Activated T-cell treated with anti-CD3 and anti-CD28 coated beads, Interleukin-2, amount 50 U/mL, for 72 hours (primary cell): ENCODE measurements at regions not wholly inside any gene's neighbourhood (a gene's known extent, or its start where the extent isn't known, plus 50 kb on each side); places are given as distances from the start of the nearest gene placed in this dataset.

ENCODE experiments used
- ATAC-seq, 2 donors: fragments of 150-1000 bp; cut with Tn5 transposase; replicated peaks in 1 of 2; 2 replicates each; pipeline ENCODE4 v1.10.0; 2021; ENCODE audit warnings: moderate library complexity in 2 of 2, mild to moderate bottlenecking in 1 of 2
- DNase-seq, 2 donors: peaks; one replicate each; pipeline ENCODE4 v3.0.0; 2021 to 2022; ENCODE audit warnings: mixed read lengths in 1 of 2
- H3K27ac Mint-ChIP-seq: one replicate; pipeline ENCODE4 v1.8.0; 2022; ENCODE audit warnings: mild to moderate bottlenecking, moderate library complexity, mixed read lengths
- H3K27me3 Mint-ChIP-seq: one replicate; pipeline ENCODE4 v1.8.0; 2022; ENCODE audit warnings: low read depth, mixed read lengths
- H3K36me3 Mint-ChIP-seq, 2 donors: one replicate each; pipeline ENCODE4 v1.8.0; 2022; ENCODE audit warnings: mixed read lengths in 2 of 2, mild to moderate bottlenecking in 1 of 2; ENCODE audit not compliant: insufficient read depth in 2 of 2
- H3K4me1 Mint-ChIP-seq: one replicate; pipeline ENCODE4 v1.8.0; 2022; ENCODE audit warnings: low read depth, mixed read lengths
- H3K4me3 Mint-ChIP-seq, 2 donors: one replicate each; pipeline ENCODE4 v1.8.0; 2022; ENCODE audit warnings: mild to moderate bottlenecking in 2 of 2, mixed read lengths in 2 of 2, moderate library complexity in 2 of 2
- H3K9me3 Mint-ChIP-seq, 2 donors: one replicate each; pipeline ENCODE4 v1.8.0; 2022; ENCODE audit warnings: mixed read lengths in 2 of 2

- peaks cover 26% of the 10 kb centered on the region for H3K4me1 Mint-ChIP-seq
- no peak overlapping the region for H3K27ac Mint-ChIP-seq
- ATAC-seq (peak in 1 of 2 donors; percentile 53), DNase-seq (no peak)
- H3K9me3 Mint-ChIP-seq, result peaks cover 4 to 5% of the 10 kb centered on the region in 2 donors
- H3K27me3 Mint-ChIP-seq, result no peaks in the 10 kb centered on the region
- H3K36me3 Mint-ChIP-seq, result peaks cover 0 to 6% of the 10 kb centered on the region in 2 donors
- no peak overlapping the region for H3K4me3 Mint-ChIP-seq
Measured at GRCh38 chr7:25613912-25614311, 385.6 kb upstream of the NPVF start.

GRCh38 chr7:25614415-25614814 is 386.1 kb upstream of the NPVF start:
- Mint-ChIP-seq H3K4me3 (no peak overlapping the region), H3K36me3 (peaks cover 0 to 6% of the 10 kb centered on the region in 2 donors), H3K4me1 (peaks cover 26% of the 10 kb centered on the region), H3K27ac (no peak overlapping the region), H3K27me3 (no peaks in the 10 kb centered on the region), H3K9me3 (peaks cover 4 to 5% of the 10 kb centered on the region in 2 donors)
- DNase-seq (no peak), ATAC-seq (no peak)

GRCh38 chr7:25615003-25615402 is 386.7 kb upstream of the NPVF start:
- peaks cover 4 to 5% of the 10 kb centered on the region in 2 donors for H3K9me3 Mint-ChIP-seq
- no peak overlapping the region for H3K27ac Mint-ChIP-seq
- no peak for ATAC-seq
- H3K36me3 Mint-ChIP-seq, result peaks cover 0 to 6% of the 10 kb centered on the region in 2 donors
- no peak overlapping the region for H3K4me3 Mint-ChIP-seq
- H3K27me3 Mint-ChIP-seq, result no peaks in the 10 kb centered on the region
- H3K4me1 Mint-ChIP-seq, result peaks cover 29% of the 10 kb centered on the region
- no peak for DNase-seq

GRCh38 chr7:25615593-25615992 is 387.3 kb upstream of the NPVF start:
- no peak for DNase-seq
- Mint-ChIP-seq H3K27me3 (no peaks in the 10 kb centered on the region), H3K9me3 (peaks cover 4 to 5% of the 10 kb centered on the region in 2 donors), H3K4me1 (peaks cover 35% of the 10 kb centered on the region), H3K4me3 (no peak overlapping the region), H3K36me3 (peaks cover 0 to 6% of the 10 kb centered on the region in 2 donors), H3K27ac (no peak overlapping the region)
- ATAC-seq, result no peak

- H3K36me3 Mint-ChIP-seq, result peaks cover 0 to 2% of the 10 kb centered on the region in 2 donors
- H3K9me3 Mint-ChIP-seq, result peaks cover 0 to 2% of the 10 kb centered on the region in 2 donors
- DNase-seq (no peak), ATAC-seq (no peak)
- no peak overlapping the region for H3K27ac Mint-ChIP-seq
- H3K4me1 Mint-ChIP-seq, result peaks cover 39% of the 10 kb centered on the region
- H3K27me3 Mint-ChIP-seq, result no peaks in the 10 kb centered on the region
- H3K4me3 Mint-ChIP-seq, result no peak overlapping the region
Measured at GRCh38 chr7:25617214-25617613, 388.9 kb upstream of the NPVF start.

- H3K27me3 Mint-ChIP-seq, result no peaks in the 10 kb centered on the region
- ATAC-seq (no peak), DNase-seq (no peak)
- no peak overlapping the region for H3K4me3 Mint-ChIP-seq
- H3K9me3 Mint-ChIP-seq, result peaks cover 3 to 4% of the 10 kb centered on the region in 2 donors
- H3K4me1 Mint-ChIP-seq, result peaks cover 39% of the 10 kb centered on the region
- H3K36me3 Mint-ChIP-seq, result peaks cover 2% of the 10 kb centered on the region in 2 donors
- no peak overlapping the region for H3K27ac Mint-ChIP-seq
Measured at GRCh38 chr7:25617673-25618072, 389.4 kb upstream of the NPVF start.

- H3K4me1 Mint-ChIP-seq, result peaks cover 31% of the 10 kb centered on the region
- DNase-seq (no peak), ATAC-seq (no peak)
- no peak overlapping the region for H3K27ac Mint-ChIP-seq
- peaks cover 0 to 3% of the 10 kb centered on the region in 2 donors for H3K36me3 Mint-ChIP-seq
- peaks cover 3 to 4% of the 10 kb centered on the region in 2 donors for H3K9me3 Mint-ChIP-seq
- H3K4me3 Mint-ChIP-seq, result peak overlapping the region in 1 of 2 donors; percentile 29
- H3K27me3 Mint-ChIP-seq, result no peaks in the 10 kb centered on the region
Measured at GRCh38 chr7:25619381-25619780, 391.1 kb upstream of the NPVF start.

GRCh38 chr7:25619963-25620799 is 391.9 kb upstream of the NPVF start:
- ATAC-seq, result peak; percentile 50 to 60
- Mint-ChIP-seq H3K27ac (peak overlapping the region; percentile 64), H3K9me3 (peaks cover 3 to 4% of the 10 kb centered on the region in 2 donors)

GRCh38 chr7:25621993-25622392 is 393.7 kb upstream of the NPVF start:
- ATAC-seq, result no peak
- H3K27me3 Mint-ChIP-seq, result no peaks in the 10 kb centered on the region
- H3K4me1 Mint-ChIP-seq, result peaks cover 13% of the 10 kb centered on the region

More at GRCh38 chr7:25619963-25620799, 391.9 kb upstream of the NPVF start:
- no peaks in the 10 kb centered on the region for H3K27me3 Mint-ChIP-seq
- H3K36me3 Mint-ChIP-seq, result peaks cover 0 to 3% of the 10 kb centered on the region in 2 donors
- peak overlapping the region; percentile 48 to 52 for H3K4me3 Mint-ChIP-seq
- DNase-seq, result no peak
- peaks cover 27% of the 10 kb centered on the region for H3K4me1 Mint-ChIP-seq

GRCh38 chr7:25622695-25623094 is 394.4 kb upstream of the NPVF start:
- ATAC-seq, result no peak
- DNase-seq, result no peak
- no peak overlapping the region for H3K4me3 Mint-ChIP-seq
- no peaks in the 10 kb centered on the region for H3K27me3 Mint-ChIP-seq
- H3K27ac Mint-ChIP-seq, result no peak overlapping the region
- peaks cover 3 to 4% of the 10 kb centered on the region in 2 donors for H3K9me3 Mint-ChIP-seq
- peaks cover 0 to 3% of the 10 kb centered on the region in 2 donors for H3K36me3 Mint-ChIP-seq
- peaks cover 13% of the 10 kb centered on the region for H3K4me1 Mint-ChIP-seq

More at GRCh38 chr7:25621993-25622392, 393.7 kb upstream of the NPVF start:
- peaks cover 0 to 3% of the 10 kb centered on the region in 2 donors for H3K36me3 Mint-ChIP-seq
- peaks cover 3 to 4% of the 10 kb centered on the region in 2 donors for H3K9me3 Mint-ChIP-seq
- no peak for DNase-seq
- no peak overlapping the region for H3K4me3 Mint-ChIP-seq
- H3K27ac Mint-ChIP-seq, result no peak overlapping the region

GRCh38 chr7:25624051-25624450 is 395.8 kb upstream of the NPVF start:
- Mint-ChIP-seq H3K4me3 (no peak overlapping the region), H3K36me3 (peaks cover 0 to 3% of the 10 kb centered on the region in 2 donors), H3K27me3 (no peaks in the 10 kb centered on the region), H3K27ac (no peak overlapping the region), H3K9me3 (peaks cover 3 to 4% of the 10 kb centered on the region in 2 donors), H3K4me1 (peaks cover 13% of the 10 kb centered on the region)
- ATAC-seq (no peak), DNase-seq (no peak)

- Mint-ChIP-seq H3K4me3 (no peak overlapping the region), H3K27ac (no peak overlapping the region), H3K4me1 (peaks cover 12% of the 10 kb centered on the region), H3K9me3 (peaks cover 3 to 4% of the 10 kb centered on the region in 2 donors), H3K36me3 (peaks cover 0 to 3% of the 10 kb centered on the region in 2 donors), H3K27me3 (no peaks in the 10 kb centered on the region)
- ATAC-seq (no peak), DNase-seq (no peak)
Measured at GRCh38 chr7:25624833-25625232, 396.5 kb upstream of the NPVF start.

GRCh38 chr7:25625306-25625992 is 397.2 kb upstream of the NPVF start:
- Mint-ChIP-seq H3K27me3 (no peaks in the 10 kb centered on the region), H3K27ac (no peak overlapping the region), H3K4me1 (peaks cover 6% of the 10 kb centered on the region), H3K36me3 (peaks cover 0 to 3% of the 10 kb centered on the region in 2 donors), H3K9me3 (peaks cover 3 to 4% of the 10 kb centered on the region in 2 donors), H3K4me3 (no peak overlapping the region)
- ATAC-seq (no peak), DNase-seq (no peak)
